GM12891 (cell line): ENCODE measurements at regions not wholly inside any gene's neighbourhood (a gene's known extent, or its start where the extent isn't known, plus 50 kb on each side); places are given as distances from the start of the nearest gene placed in this dataset.

Experiments used
- PAX5 ChIP-seq: IDR thresholded peaks from 2 replicates; pipeline ENCODE4 v1.6.1; 2011; ENCODE audit warnings: low read length, moderate library complexity, mild to moderate bottlenecking; ENCODE audit not compliant: insufficient read depth, severe bottlenecking
- POLR2A ChIP-seq: IDR thresholded peaks from 2 replicates; pipeline ENCODE4 v1.6.1; 2011; ENCODE audit warnings: low read depth, low read length, control low read depth
- POLR2AphosphoS5 ChIP-seq: IDR thresholded peaks from 2 replicates; pipeline ENCODE4 v1.6.1; 2011; ENCODE audit warnings: low read depth, low read length, control low read depth
- POU2F2 ChIP-seq: IDR thresholded peaks from 2 replicates; pipeline ENCODE4 v1.6.1; 2011; ENCODE audit warnings: low read depth, mild to moderate bottlenecking, control low read depth, low read length, moderate library complexity
- SPI1 ChIP-seq: IDR thresholded peaks from 2 replicates; pipeline ENCODE4 v1.6.1; 2011; ENCODE audit warnings: low read depth, low read length, control low read depth
- TAF1 ChIP-seq: IDR thresholded peaks from 2 replicates; pipeline ENCODE4 v1.6.1; 2011; ENCODE audit warnings: low read depth, low read length, control low read depth

- TF ChIP-seq POLR2A (no peak), POLR2AphosphoS5 (no peak), TAF1 (no peak), SPI1 (no peak), PAX5 (no peak), POU2F2 (no peak)
Observed at GRCh38 chr7:31423994-31424393, 83.5 kb upstream of the NEUROD6 start.
